Ectodermal cell (in vitro differentiated cells): ENCODE measurements at regions not wholly inside any gene's neighbourhood (a gene's known extent, or its start where the extent isn't known, plus 50 kb on each side); places are given as distances from the start of the nearest gene placed in this dataset.

Experiments
- H3K27ac ChIP-seq: 2 replicates; pipeline ENCODE4 v1.7.0; 2013; ENCODE audit warnings: mild to moderate bottlenecking, low read depth, low read length; ENCODE audit not compliant: insufficient read depth, poor library complexity, severe bottlenecking
- H3K27me3 ChIP-seq: 2 replicates; pipeline ENCODE4 v1.7.0; 2013; ENCODE audit warnings: mild to moderate bottlenecking, low read length; ENCODE audit not compliant: insufficient read depth, control insufficient read depth, poor library complexity, severe bottlenecking
- H3K36me3 ChIP-seq: one replicate; pipeline ENCODE4 v1.7.0; 2013; ENCODE audit warnings: low read length; ENCODE audit not compliant: control insufficient read depth, insufficient read depth
- H3K4me1 ChIP-seq: one replicate; pipeline ENCODE4 v1.7.0; 2013; ENCODE audit warnings: low read length; ENCODE audit not compliant: control insufficient read depth, insufficient read depth
- H3K4me3 ChIP-seq: 2 replicates; pipeline ENCODE4 v1.7.0; 2013; ENCODE audit warnings: low read depth, low read length, control low read depth; ENCODE audit not compliant: insufficient read depth
- H3K9me3 ChIP-seq: 2 replicates; pipeline ENCODE4 v1.7.0; 2013; ENCODE audit warnings: mild to moderate bottlenecking, low read length, moderate library complexity; ENCODE audit not compliant: control insufficient read depth
- WGBS, 2 experiments: methylation state at CpG; one replicate each; pipeline ENCODE4 v1.1.7; 2013; ENCODE audit warnings: missing lambda C conversion rate in 2 of 2; 5-methylcytosine and 5-hydroxymethylcytosine counted together

- H3K4me1 ChIP-seq, result no peaks in the 10 kb centered on the region
- H3K4me3 ChIP-seq, result no peak overlapping the region
- WGBS, 2 experiments, result 60 to 69% methylated on average over 8 of the region's 8 CpGs
- no peak overlapping the region for H3K27ac ChIP-seq
- no peaks in the 10 kb centered on the region for H3K9me3 ChIP-seq
- no peaks in the 10 kb centered on the region for H3K27me3 ChIP-seq
- no peaks in the 10 kb centered on the region for H3K36me3 ChIP-seq
Measured at GRCh38 chr14:82872494-82872893, 1338.8 kb upstream of the SEL1L start.

DNA sequence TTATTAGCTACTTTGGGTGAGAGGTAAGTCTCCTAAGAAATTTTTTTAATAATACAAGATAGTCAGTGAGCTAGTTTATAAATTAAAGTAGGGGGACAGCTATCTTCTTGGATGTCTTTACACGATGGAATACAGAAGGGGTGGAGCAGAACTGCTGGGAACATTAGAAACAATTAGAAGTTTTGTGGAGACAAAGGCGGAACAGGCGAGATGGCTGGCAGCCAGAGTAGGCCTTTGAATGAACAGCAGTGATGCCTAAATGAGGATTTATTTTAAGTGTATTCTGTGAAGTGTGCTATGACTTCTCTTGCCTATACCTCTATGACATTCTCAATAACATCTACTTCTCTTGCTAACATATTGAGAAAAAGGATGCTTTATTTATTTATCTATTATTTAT lies 1345.3 kb upstream of the SEL1L start:
- WGBS, 2 experiments, result 85 to 90% methylated on average over 3 of the region's 3 CpGs
- Histone ChIP-seq H3K36me3 (no peaks in the 10 kb centered on the region), H3K4me1 (no peaks in the 10 kb centered on the region), H3K9me3 (no peaks in the 10 kb centered on the region), H3K27me3 (no peaks in the 10 kb centered on the region), H3K27ac (no peak overlapping the region), H3K4me3 (no peak overlapping the region)

DNA sequence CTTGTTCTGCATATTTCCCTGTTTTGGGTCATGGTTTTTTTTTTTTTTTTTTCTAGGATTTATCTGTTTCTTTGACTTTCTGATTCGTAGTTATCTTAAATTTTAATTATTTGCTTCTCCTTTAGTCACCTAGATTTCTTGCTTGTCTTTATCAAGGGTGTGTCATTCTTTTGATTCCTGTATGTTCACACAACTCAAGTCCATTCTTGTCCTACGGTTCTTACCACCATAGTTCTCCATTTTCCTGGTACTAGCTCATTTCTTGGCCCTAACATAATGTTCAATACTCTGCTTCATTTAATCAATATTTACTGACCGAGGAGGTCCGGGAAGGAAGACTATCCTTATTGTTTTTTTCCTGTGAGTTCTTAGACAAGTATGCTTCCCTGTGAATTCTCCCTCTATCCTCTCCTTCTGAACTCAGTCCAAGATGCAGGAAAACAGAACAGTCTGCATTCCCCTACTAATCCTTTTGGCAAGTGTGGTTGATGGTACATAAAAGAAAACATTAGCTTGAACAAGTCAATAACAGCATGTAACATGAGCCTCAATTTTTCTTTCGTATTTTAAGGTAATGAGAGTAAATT lies 1346.4 kb upstream of the SEL1L start:
- Histone ChIP-seq H3K4me1 (no peaks in the 10 kb centered on the region), H3K36me3 (no peaks in the 10 kb centered on the region), H3K27me3 (no peaks in the 10 kb centered on the region), H3K4me3 (no peak overlapping the region), H3K9me3 (no peaks in the 10 kb centered on the region), H3K27ac (no peak overlapping the region)
- 94 to 95% methylated on average over 4 to 5 of the region's 5 CpGs for WGBS, 2 experiments

DNA sequence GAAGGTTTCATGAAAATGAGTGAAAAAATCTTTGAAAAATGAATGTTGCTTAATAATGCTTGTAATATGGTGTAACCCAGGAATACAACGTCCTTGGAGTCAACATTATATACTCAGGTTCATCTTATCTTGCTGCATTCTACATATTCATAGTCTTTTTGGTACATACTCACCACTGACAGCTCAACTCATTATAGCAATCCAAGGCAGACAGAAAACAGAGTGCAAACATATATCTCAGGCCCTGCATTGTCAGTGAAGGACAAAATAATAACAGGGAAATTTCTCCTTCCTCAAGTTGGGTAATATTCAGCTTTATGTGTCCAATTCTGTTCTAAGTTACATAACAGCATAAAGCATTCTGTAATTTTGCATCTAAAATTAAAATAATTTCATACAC lies 1353.0 kb upstream of the SEL1L start:
- Histone ChIP-seq H3K4me3 (no peak overlapping the region), H3K36me3 (no peaks in the 10 kb centered on the region), H3K9me3 (no peaks in the 10 kb centered on the region), H3K4me1 (no peaks in the 10 kb centered on the region), H3K27me3 (no peaks in the 10 kb centered on the region), H3K27ac (no peak overlapping the region)
- 74 to 100% methylated on average over 1 of the region's 1 CpG for WGBS, 2 experiments

DNA sequence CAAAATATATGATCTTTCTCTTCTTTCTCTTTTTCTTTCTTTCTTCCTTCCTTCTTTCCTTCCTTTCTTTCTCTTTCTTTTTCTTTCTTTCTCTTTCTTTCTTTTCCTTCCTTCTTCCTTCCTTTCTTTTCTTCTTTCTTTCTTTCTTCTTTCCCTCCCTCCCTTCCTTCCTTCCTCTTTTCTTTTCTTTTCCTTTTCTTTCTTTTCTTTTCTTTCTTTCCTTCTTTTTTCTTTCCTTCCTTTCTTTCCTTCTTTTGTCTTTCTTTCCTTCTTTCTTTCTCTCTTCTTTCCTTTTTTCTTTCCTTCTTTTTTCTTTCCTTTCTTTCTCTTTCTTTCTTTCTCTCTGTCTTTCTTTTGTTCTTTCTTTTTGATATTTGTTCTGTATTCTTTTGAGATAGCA lies 1356.0 kb upstream of the SEL1L start:
- H3K4me1 ChIP-seq, result no peaks in the 10 kb centered on the region
- H3K4me3 ChIP-seq, result no peak overlapping the region

GRCh38 chr14:82896476-82896875 lies 1362.8 kb upstream of the SEL1L start:
- Histone ChIP-seq H3K4me1 (no peaks in the 10 kb centered on the region), H3K4me3 (no peak overlapping the region), H3K27me3 (no peaks in the 10 kb centered on the region), H3K36me3 (no peaks in the 10 kb centered on the region), H3K27ac (no peak overlapping the region), H3K9me3 (no peaks in the 10 kb centered on the region)
- WGBS, 2 experiments, result 80 to 86% methylated on average over 1 of the region's 1 CpG

More for the DNA sequence above, 1356.0 kb upstream of the SEL1L start:
- Histone ChIP-seq H3K36me3 (no peaks in the 10 kb centered on the region), H3K27me3 (no peaks in the 10 kb centered on the region), H3K9me3 (no peaks in the 10 kb centered on the region), H3K27ac (no peak overlapping the region)

DNA sequence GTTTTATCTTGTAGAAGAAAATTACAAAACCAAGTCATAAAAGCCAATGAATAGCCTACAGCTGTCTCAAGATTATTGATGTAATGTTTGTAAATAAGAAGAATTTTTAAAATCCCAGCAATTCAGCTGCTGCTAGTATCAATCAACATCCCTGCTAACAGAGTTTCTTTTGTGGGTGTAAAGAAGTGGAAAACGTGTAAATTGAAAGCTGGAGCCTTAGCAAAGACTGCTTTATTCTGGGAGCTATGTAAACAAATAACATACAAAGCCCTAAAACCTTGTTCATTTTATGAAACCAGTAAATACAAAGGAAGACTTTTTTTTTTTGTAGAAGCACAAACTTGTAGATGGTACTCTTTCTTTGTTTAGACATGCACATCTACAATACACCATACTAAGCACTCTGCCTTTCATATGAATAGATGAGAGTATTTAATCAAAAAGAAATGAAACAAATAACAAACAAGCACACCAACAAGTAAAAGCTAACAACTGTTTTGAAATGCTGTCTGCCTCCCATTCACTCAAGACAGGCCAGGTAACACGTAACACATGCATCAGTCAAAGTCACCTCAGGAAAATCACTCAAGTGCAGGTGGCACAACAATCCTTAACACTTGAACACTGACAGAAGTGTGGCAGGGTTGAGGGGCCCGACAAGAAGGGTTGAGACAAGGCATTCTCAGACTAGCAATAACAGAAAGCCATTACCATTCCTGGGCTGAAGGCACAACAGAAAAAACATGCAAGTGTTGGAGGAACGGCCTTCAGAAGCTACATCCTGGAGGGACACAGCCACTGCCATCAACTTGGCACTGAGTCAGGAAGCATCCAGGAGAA lies 1364.0 kb upstream of the SEL1L start:
- 89 to 91% methylated on average over 3 to 4 of the region's 4 CpGs for WGBS, 2 experiments
- Histone ChIP-seq H3K36me3 (no peaks in the 10 kb centered on the region), H3K4me1 (no peaks in the 10 kb centered on the region), H3K9me3 (no peaks in the 10 kb centered on the region), H3K27ac (no peak overlapping the region), H3K27me3 (no peaks in the 10 kb centered on the region), H3K4me3 (no peak overlapping the region)

GRCh38 chr14:82905762-82906161 lies 1372.1 kb upstream of the SEL1L start:
- H3K27me3 ChIP-seq, result no peaks in the 10 kb centered on the region
- no peak overlapping the region for H3K4me3 ChIP-seq
- 87 to 96% methylated on average over 2 of the region's 2 CpGs for WGBS, 2 experiments
- no peaks in the 10 kb centered on the region for H3K4me1 ChIP-seq
- no peak overlapping the region for H3K27ac ChIP-seq
- no peaks in the 10 kb centered on the region for H3K9me3 ChIP-seq
- no peaks in the 10 kb centered on the region for H3K36me3 ChIP-seq

DNA sequence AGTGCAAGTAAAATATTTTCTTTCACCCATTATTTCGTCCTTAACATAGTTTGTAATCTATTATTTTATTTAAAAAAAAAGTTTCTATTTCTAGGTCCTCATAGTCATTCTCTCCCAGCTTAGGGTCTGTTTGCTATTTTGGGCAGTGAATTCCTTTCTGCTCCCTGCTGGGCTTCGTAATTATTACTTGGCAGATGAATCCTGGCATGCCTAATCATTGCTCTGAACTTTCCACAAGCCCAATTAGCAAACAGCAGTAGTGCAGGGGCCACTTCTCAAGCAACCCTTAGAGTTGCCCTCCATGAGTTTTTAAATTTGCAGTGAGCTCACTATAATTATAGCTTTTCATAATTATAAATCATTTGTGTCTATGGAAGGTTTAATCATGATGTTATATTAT lies 1378.3 kb upstream of the SEL1L start:
- no peak overlapping the region for H3K4me3 ChIP-seq
- 81 to 89% methylated on average over 1 to 2 of the region's 2 CpGs for WGBS, 2 experiments
- no peak overlapping the region for H3K27ac ChIP-seq
- H3K27me3 ChIP-seq, result no peaks in the 10 kb centered on the region
- no peaks in the 10 kb centered on the region for H3K36me3 ChIP-seq
- no peaks in the 10 kb centered on the region for H3K9me3 ChIP-seq
- peaks cover 3% of the 10 kb centered on the region for H3K4me1 ChIP-seq

DNA sequence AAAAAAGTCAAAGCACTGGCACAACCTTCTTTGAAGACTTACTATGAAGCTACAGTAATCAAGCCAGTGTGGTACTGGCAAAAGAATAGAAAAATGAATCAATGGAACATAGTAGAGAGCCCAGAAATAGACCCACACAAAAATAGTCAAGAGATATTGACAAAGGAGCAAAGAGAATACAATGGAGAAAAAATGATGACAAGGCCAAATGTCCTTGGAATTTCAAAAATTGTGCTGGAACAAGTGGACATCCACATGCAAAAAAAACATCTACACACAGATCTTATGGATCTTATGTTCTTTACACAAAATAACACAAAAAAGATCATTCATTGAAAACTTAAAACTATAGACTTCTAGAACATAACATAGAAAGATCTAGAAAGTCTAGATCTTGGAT lies 1379.7 kb upstream of the SEL1L start:
- Histone ChIP-seq H3K4me1 (peaks cover 3% of the 10 kb centered on the region), H3K9me3 (no peaks in the 10 kb centered on the region), H3K27me3 (no peaks in the 10 kb centered on the region), H3K4me3 (no peak overlapping the region), H3K27ac (no peak overlapping the region), H3K36me3 (no peaks in the 10 kb centered on the region)
